Daoy (cell line): ENCODE measurements at regions not wholly inside any gene's neighbourhood (a gene's known extent, or its start where the extent isn't known, plus 50 kb on each side); places are given as distances from the start of the nearest gene placed in this dataset.

Source experiments
- DNase-seq: peaks from one replicate; pipeline ENCODE4 v3.0.0-alpha.2; 2015; ENCODE audit warnings: low read depth

GRCh38 chr15:95368755-95369601 lies 961.5 kb upstream of the NR2F2 start:
- DNase-seq = no peak

- no peak for DNase-seq
These were observed 960.2 kb upstream of the NR2F2 start for GRCh38 chr15:95370291-95370690.

DNA sequence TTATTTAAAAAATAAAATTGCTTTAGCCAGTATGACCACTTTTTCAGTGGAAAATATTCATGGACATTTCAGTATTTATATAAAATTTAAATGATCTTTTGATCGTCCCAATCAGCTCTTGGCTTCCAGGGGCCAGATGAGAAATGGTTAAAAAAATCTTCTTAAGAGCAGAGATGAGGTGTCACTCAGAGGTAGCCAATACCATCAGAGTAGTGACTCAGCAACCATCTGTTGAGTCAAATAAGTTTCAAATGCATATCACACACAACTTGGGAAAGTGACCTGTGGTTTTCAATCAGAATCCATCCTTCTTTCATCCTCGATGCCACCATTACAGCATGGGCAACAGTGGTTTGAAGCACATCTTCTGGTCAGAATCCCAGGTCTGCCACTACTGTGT lies 958.8 kb upstream of the NR2F2 start:
- peak; percentile 27 for DNase-seq

DNA sequence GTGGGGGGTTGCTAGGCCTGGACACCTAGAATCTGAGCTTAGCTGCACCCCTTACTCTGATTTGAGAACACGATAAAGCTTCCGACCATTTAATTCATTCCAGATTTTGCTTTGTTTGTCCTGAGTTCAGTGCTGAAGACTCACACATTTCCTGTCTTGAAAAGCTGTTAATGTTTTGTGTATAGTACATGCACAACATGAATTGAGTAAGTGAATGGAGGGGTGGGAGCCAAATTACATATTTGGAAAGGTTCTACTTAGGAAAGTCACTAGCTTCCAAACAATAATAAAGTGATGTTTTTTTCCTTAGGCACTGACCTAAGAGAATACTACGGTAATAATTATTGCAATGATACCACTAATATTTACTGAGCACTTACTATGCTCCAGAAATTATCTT lies 955.2 kb upstream of the NR2F2 start:
- no peak for DNase-seq

- no peak for DNase-seq
These were observed 953.1 kb upstream of the NR2F2 start for GRCh38 chr15:95377258-95377852.

GRCh38 chr15:95394186-95395067 lies 936.1 kb upstream of the NR2F2 start:
- peak; percentile 9 for DNase-seq

DNA sequence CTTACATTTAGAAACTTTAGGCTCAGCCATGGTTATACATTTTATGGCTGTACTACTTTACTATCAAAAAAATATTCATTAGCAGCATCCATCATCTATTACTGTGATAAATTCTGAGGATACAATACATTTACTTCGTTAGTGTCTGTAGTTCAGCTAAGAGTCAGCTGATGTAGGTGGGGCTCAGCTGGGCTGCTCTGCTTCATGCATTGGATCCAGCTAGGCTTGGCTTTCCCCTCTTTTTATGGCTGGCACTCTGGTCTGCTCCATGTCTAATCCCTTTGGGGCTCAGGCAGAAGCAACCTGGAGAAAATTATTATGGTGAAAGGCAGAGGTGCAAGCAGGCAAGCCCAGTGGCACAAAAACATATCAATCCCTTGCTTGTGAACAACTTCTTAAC lies 930.1 kb upstream of the NR2F2 start:
- no peak for DNase-seq

DNA sequence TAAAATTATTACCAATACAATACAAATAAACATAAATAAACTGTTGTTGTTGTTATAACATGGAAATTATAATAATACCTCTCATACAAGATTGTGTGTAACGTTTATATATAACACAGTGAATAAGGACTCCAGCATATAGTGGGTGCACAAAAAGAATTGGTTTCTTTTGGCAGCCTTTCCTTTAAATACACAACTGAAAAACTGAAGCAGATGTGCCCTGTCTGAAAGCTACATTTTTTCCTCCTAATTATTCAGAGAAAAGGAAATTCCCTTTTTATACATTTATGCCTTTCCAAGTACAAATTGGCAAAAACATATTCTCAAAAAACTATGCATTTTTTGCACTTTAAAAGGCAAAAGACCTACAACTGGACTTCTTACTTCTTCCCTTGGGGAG lies 928.9 kb upstream of the NR2F2 start:
- DNase-seq = no peak

DNA sequence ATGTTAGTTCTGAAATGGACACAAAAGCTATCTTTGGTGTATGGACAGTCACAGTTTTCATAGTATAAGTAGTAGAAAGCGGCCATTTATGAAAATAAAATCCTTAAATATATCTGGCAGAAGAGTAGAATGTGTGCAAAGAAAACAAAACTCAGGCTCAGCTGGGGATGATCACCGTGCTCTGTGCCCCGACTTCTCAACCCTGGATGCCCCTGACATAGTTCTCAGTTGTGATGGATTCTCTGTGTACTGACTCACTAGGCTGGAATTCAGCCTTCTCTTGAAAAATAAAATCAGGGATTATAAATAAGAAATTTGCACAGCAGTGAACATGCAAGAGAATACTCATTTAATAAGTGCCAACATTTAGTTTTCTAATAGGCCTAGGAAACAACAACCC lies 925.1 kb upstream of the NR2F2 start:
- no peak for DNase-seq

- DNase-seq = no peak
These were observed 923.0 kb upstream of the NR2F2 start for GRCh38 chr15:95407534-95407933.

GRCh38 chr15:95409211-95409610 lies 921.3 kb upstream of the NR2F2 start:
- DNase-seq = no peak

- no peak for DNase-seq
These were observed 920.7 kb upstream of the NR2F2 start for GRCh38 chr15:95409626-95410310.

DNA sequence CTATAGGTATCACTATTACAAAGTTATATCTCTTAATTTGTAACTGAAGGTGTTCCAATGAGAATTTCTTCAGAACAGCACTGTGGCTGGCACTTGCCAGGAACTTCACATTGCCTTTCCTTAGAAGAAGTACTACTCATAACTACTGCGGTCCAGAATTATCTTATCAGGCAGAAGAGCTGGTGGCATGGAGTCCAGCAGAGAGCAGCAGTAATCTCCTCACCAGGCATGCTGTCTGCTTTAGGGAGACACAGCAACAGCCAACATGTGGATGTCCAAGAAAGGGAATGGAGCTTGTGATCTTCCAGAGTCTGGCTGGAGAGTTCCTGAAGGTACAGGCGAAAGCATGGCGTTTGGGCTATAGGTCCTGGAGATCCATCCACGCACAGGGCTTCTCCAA lies 919.7 kb upstream of the NR2F2 start:
- DNase-seq = no peak

DNA sequence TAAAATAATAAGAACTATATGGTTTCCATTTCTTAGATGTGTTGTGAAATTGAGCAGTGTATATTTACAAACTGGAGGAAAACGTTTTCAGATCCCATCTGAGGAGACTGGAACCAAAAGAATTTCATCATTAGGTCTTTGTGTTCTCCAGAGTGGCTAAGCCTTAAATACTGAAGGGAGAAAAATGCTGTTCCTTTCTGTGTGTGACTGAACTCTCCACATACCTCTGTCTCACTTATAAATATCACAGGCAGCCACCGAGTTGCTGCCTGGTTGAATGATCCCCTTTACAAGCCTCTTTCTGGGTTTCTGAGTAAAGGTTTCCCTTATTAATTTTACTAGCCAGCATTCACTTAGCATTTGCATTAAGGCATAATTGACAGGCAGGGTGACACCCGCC lies 913.9 kb upstream of the NR2F2 start:
- no peak for DNase-seq

DNA sequence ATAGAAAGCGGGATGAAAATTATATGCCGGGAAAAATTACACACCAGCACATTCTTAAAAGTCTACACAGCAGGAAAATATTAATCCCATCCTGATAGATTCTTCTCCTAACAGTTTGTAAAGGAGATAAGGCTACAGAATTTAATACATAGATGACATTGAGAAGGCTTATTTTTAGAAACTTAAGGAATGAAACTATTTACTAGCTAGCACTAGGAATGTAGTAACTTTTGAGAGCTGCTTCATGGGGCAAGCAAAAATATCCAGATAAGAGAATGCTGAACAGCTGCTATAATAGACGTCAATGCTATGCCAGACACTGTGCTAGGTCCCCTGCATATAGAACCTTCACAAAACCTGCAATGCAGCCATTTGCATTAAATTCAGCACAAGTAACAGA lies 912.7 kb upstream of the NR2F2 start:
- DNase-seq = no peak

GRCh38 chr15:95422255-95422654 lies 908.2 kb upstream of the NR2F2 start:
- no peak for DNase-seq

DNA sequence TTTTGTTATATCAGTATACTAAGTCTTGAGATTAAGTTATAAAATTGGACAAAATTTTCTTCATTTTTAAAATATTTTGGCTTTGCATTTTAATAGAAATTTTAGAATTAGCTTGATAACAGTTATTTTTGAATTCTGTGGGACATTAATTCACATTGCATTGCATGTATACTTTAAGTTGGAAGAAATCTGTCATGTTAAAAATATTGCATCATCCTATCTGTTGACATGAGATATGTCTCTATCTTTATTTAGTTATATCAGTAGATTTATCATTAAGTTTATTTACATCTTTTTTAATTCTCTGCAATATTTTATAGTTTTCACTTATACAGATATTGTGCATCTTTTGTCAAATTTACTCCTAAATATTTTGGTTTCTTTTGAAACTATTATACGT lies 904.6 kb upstream of the NR2F2 start:
- DNase-seq = no peak

DNA sequence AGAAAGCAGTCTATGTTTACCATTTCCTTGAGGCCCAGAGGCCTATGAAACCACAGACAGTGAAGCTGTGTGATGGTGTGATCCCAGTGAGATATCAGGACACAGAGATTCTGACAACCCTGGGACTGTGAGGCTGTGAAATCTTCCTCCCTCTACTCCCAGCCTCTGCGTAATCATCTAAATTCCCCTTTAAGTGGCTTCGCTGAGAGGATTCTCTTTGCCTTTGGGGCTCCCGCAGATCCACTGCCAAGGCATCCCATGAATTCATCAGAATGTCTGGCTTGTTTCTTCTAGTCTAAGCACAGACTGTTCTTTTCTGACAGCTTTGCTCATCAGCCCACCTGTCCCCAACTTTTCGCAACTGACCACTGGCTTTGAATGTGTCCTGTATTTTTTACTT lies 901.2 kb upstream of the NR2F2 start:
- no peak for DNase-seq

GRCh38 chr15:95431518-95431917 lies 899.0 kb upstream of the NR2F2 start:
- DNase-seq = no peak

GRCh38 chr15:95432878-95433405 lies 897.6 kb upstream of the NR2F2 start:
- no peak for DNase-seq

GRCh38 chr15:95439922-95440376 lies 890.6 kb upstream of the NR2F2 start:
- DNase-seq = no peak

DNA sequence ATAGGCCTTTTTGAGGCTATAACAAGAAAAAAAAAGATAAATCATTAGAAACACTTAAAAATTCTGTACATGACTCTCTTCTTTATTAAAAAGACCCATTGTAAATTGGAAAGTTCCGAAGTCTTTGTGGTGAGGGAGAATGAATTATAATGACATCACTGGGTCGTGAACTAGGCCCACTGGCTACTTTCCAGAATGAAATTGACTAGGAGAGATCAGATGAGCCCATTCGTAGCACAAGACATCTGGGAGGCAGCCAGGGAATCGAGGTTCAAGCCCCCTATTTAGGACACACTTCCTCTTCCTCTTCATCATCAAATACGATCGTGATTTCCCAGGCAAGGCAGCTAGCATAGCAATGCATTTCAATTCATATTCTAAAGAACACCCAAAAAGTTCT lies 889.8 kb upstream of the NR2F2 start:
- no peak for DNase-seq
